Spinal cord (tissue), 9 donors: ENCODE measurements at regions not wholly inside any gene's neighbourhood (a gene's known extent, or its start where the extent isn't known, plus 50 kb on each side); places are given as distances from the start of the nearest gene placed in this dataset.
"Not testable (repeated sequence)": the region's sequence is repeated elsewhere in the genome, so short reads cannot be mapped to it uniquely, and the experiment has no call there.

ENCODE experiments used
- DNase-seq, 6 donors: peaks; one replicate each; pipeline versions ENCODE4 v3.0.0 to v3.0.0-alpha.2; 2013 to 2015; ENCODE audit warnings: low spot score in 6 of 6, low read depth in 4 of 6
- H3K27ac ChIP-seq: one replicate; pipeline ENCODE4 v1.5.1; 2013; ENCODE audit warnings: low read depth, low read length, control low read depth
- H3K27me3 ChIP-seq: one replicate; pipeline ENCODE4 v1.6.1; 2013; ENCODE audit warnings: low read length; ENCODE audit not compliant: control insufficient read depth, insufficient read depth
- H3K36me3 ChIP-seq: one replicate; pipeline ENCODE4 v1.6.1; 2013; ENCODE audit warnings: low read length; ENCODE audit not compliant: control insufficient read depth, insufficient read depth
- H3K4me1 ChIP-seq: one replicate; pipeline ENCODE4 v1.6.1; 2013; ENCODE audit warnings: low read length; ENCODE audit not compliant: control insufficient read depth, insufficient read depth
- H3K4me3 ChIP-seq: one replicate; pipeline ENCODE4 v1.5.1; 2013; ENCODE audit warnings: low read depth, low read length, control low read depth
- H3K9me3 ChIP-seq: one replicate; pipeline ENCODE4 v1.6.1; 2013; ENCODE audit warnings: low read length; ENCODE audit not compliant: control insufficient read depth, insufficient read depth
- whole genome bisulfite sequencing: methylation state at CpG from one replicate; pipeline ENCODE4 v1.1.5; 2013; ENCODE audit warnings: missing lambda C conversion rate; ENCODE audit not compliant: insufficient coverage; 5-methylcytosine and 5-hydroxymethylcytosine counted together
- donor health status: healthy.

DNA sequence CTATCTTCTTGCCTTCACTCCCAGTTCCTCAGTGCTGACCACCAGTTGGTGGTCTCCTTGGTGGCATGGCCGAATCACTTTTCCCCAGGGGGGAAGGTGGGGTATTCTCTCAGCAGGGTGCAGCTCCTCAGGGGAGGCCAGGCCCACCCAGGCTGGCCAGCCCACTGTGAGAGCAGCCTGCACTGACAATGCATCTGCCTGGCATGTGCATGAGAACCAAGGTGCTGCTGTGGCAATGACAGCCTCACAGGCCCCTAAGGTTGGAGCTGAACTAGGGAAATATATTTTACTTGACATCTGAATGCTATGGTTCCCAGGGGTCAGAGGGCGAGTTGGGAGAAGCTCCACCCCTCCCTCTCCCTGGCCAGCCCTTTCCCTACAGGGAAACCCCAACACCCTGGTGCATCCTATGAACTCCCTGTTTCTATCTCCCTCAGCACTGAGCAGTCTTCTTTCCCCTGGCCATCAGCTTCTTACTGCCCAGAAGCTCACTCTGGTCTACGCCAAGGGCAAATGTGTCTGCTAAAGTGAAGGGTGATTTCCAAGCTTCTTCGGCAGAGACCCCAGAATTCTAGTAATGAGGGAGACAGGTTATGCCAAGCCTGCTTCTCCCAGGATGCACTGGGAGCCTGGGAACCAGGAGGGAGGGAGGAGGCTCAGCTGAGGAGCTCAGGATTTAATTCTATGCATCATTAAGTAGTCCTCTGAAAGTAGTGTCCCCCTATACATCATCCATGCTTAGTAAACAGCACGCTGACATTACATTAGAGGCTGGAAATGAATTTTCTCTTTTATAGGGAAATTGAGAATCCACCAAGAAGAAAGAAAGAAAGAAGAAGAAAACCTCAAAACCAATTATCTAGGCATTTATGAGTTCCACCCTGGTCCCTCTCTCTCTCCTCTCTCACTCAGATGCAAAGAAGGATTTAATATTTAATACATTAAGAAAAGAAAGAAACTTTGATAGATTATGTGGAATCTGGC, 107.7 kb downstream of the TRIM43 start:
- WGBS, result 63% methylated on average over 2 of the region's 5 CpGs
- not testable (repeated sequence) for H3K4me3 ChIP-seq

DNA sequence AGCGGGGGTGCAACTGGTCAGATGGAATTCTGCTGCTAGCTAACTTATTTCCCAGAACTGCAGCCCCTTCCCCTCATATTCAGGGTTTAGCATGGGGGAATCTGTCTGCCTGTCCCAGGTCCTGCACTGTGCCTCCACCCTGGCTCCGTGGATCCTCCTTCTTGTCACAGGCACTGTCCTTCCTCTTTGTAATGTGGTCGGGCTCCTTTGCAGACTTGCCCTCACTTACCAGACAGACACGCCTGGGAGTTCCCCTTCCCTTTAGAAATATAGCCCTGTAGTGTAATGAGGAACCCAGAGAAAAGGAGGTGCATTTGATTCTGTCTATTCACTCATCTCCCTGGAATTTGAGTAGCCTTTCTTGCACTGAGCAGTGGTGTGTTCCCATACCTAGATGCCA, 108.7 kb downstream of the TRIM43 start:
- Histone ChIP-seq H3K4me1 (no peaks in the 10 kb centered on the region), H3K27me3 (no peaks in the 10 kb centered on the region), H3K9me3 (no peaks in the 10 kb centered on the region), H3K4me3 (no peak overlapping the region), H3K36me3 (no peaks in the 10 kb centered on the region), H3K27ac (no peak overlapping the region)
- WGBS, result no CpG with 5 or more reads among the region's 4 CpGs
- no peak for DNase-seq

More for the DNA sequence above, 107.7 kb downstream of the TRIM43 start:
- not testable (repeated sequence) for H3K9me3 ChIP-seq, H3K27ac ChIP-seq, H3K36me3 ChIP-seq, H3K27me3 ChIP-seq, H3K4me1 ChIP-seq
- DNase-seq, result peak in 1 of 6 donors; percentile 68

DNA sequence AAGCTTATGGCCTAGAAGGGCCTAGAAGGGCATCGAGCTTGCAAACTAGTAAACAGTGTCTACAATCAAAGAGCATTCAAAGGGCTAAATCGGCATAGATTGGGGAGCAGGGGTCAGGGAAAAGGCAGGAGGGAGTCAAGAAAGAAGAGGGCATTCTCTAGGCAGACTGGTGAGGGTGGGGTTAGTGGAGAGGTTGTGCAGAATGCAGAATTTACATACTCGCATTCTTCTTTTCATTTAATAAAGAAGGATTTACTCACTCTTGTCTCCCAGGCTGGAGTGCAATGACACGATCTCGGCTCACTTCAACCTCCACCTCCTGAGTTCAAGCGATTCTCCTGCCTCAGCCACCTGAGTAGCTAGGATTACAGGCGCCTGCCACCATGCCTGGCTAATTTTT, 110.7 kb downstream of the TRIM43 start:
- Histone ChIP-seq H3K27me3 (no peaks in the 10 kb centered on the region), H3K27ac (no peak overlapping the region), H3K4me3 (no peak overlapping the region), H3K4me1 (no peaks in the 10 kb centered on the region), H3K9me3 (no peaks in the 10 kb centered on the region), H3K36me3 (no peaks in the 10 kb centered on the region)
- WGBS, result 100% methylated on average over 1 of the region's 7 CpGs
- no peak for DNase-seq

DNA sequence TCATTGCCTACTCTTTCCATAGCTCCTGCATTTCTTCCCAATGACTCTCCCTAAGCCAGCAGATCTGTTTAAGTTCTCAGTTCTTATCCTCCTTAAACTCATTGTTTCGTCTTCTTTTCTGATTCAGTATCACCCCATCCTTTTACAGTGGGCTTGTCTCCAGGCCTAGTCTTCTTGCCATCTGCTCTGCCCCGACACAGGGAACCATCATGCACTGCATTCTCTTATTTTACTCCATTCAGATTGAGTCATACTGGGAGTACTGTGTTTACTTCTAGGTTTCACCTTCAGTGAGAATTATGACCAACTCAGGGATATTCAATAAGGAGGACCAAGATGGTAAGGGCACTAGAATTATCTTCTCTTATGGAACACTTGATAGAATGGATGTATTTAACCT, 115.4 kb downstream of the TRIM43 start:
- not testable (repeated sequence) for H3K27ac ChIP-seq, H3K36me3 ChIP-seq, H3K4me1 ChIP-seq, H3K4me3 ChIP-seq, H3K27me3 ChIP-seq, H3K9me3 ChIP-seq, DNase-seq
- WGBS, result 100% methylated on average over 1 of the region's 2 CpGs

DNA sequence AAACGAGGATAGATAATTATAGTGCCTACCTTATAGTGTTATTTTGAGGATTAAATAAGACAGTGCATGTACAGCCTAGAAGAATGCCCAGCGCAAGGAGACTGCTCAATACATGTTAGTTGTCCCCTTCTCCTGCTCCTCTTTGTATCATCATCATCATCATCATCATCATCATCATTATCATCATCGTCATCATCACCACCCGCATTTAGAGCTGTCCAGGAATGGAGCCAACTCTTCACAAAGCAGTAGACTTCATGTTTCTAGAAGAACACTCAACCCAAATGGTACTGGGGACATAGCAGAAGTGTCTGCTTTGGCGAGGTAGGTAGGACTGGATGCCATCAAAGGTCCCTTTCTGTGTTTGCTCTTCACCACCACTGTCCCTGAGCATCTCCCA, 116.0 kb downstream of the TRIM43 start:
- Histone ChIP-seq H3K4me1 (no peaks in the 10 kb centered on the region), H3K27ac (no peak overlapping the region), H3K36me3 (no peaks in the 10 kb centered on the region), H3K27me3 (no peaks in the 10 kb centered on the region), H3K9me3 (no peaks in the 10 kb centered on the region), H3K4me3 (no peak overlapping the region)
- DNase-seq, result no peak
- WGBS, result 100% methylated on average over 1 of the region's 5 CpGs

DNA sequence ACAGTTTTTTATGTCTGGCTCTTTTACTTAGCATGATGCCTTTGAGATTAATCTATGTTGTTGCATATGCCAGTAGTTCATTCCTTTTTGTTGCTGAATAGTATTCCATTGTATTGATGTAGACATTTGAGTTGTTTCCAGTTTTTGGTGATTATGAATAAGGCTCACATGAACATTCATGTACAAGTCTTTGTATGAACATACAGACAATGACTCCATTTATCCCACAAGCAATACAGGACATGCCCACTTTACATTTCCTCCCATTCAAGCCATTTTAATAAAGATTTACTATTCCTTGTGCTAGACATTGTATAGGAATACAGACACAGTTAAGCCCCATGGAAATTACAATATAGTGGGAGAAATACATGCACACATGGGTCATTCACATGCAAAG, 118.0 kb downstream of the TRIM43 start:
- no peak overlapping the region for H3K27ac ChIP-seq
- no peak for DNase-seq
- no peaks in the 10 kb centered on the region for H3K27me3 ChIP-seq
- H3K4me3 ChIP-seq, result no peak overlapping the region
- no peaks in the 10 kb centered on the region for H3K9me3 ChIP-seq
- H3K4me1 ChIP-seq, result peaks cover 7% of the 10 kb centered on the region
- no peaks in the 10 kb centered on the region for H3K36me3 ChIP-seq

DNA sequence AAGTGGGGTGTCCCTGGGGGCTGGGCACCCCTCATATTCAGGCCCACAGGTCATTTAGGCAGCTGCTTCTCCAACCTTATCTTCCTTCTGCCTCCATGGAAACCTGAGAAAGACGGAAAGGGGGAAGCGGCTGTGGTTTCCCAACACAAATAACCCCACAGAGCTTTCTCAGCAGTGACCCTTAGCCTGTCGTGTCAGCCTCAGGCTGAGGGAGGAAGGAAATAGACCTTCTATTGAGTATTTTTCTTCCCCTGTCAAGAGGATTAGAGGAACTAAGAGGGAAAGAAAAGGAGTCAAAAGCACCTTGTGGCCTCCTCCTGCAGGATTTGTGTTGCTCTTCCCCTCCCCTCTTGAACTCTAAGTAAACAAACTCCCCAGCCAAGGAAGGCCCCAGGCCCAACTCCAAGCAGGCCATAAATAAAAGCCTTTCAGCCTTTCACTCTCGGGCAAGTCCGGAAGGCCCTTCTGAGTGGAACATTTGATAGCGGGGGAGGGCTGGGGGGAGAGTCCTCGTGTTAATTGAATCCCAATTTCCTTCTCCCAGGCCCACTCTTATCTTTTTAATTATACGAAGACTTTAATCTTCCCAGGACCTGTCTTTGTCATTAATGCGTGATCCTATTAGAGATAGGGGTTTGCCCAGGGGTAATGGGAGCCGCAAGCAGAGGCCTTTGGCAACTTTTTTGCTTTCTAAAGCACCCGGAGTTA, 121.8 kb downstream of the TRIM43 start:
- H3K27me3 ChIP-seq, H3K36me3 ChIP-seq, H3K4me3 ChIP-seq, H3K4me1 ChIP-seq, H3K9me3 ChIP-seq, H3K27ac ChIP-seq: not testable (repeated sequence)
- 17% methylated on average over 1 of the region's 11 CpGs for WGBS
- peak in 2 of 6 donors; percentile 15 to 24 for DNase-seq

DNA sequence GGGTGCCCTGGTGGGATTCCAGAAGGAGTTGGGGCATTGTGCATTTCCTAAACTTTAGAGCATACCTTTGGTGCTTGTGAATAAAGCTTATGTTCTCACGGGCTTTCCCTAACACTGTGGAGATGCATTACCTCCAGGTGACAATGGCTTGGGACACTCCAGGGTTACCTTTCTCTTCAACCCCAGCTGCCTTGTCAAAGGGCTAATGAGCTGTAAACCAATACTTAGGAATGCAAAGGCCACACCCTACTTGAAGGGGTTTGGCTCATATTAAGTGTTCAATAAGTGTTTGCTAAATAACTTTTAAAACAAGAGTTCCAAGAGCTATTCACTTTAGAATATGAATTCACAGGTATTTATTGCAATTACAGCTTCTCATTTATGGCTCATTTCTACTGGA, 122.6 kb downstream of the TRIM43 start:
- DNase-seq, H3K36me3 ChIP-seq: not testable (repeated sequence)
- WGBS, result 80% methylated on average over 1 of the region's 1 CpG

DNA sequence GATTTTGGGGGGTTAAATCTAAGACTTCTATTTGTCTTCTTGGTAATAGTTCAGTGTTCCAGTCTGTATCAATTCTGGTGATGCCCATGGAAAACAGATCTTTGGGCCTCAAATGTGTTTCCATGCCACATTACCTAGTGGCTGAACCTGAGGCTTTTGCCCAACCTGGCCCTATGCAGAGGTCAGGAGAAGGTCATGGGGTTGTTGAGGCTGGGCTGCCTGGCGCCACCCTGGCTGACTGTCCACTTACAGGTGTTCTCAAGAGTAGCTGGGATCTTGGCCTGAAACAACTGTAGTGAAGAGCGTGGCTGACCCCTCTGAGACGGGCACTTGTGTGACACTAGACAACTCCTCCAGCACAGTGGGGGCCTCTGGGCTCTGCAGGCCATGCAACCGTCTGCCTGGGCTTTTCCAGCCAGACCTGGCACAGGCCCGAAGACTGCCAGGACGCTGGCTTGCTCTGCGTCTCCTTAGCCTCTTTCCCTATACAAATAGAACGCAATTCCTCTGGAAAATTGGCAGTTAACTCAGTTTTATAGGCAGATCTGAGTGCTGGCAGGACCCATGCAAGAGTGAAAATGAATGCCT, 127.8 kb downstream of the TRIM43 start:
- Histone ChIP-seq H3K4me1 (no peaks in the 10 kb centered on the region), H3K27me3 (no peaks in the 10 kb centered on the region), H3K9me3 (no peaks in the 10 kb centered on the region), H3K36me3 (no peaks in the 10 kb centered on the region), H3K27ac (no peak overlapping the region), H3K4me3 (no peak overlapping the region)
- WGBS, result 88% methylated on average over 7 of the region's 8 CpGs
- DNase-seq, result no peak

More for the DNA sequence above, 122.6 kb downstream of the TRIM43 start:
- H3K4me3 ChIP-seq, H3K27me3 ChIP-seq, H3K9me3 ChIP-seq, H3K4me1 ChIP-seq, H3K27ac ChIP-seq: not testable (repeated sequence)
